ENCODE measurements at regions not wholly inside any gene's neighbourhood (a gene's known extent, or its start where the extent isn't known, plus 50 kb on each side); places are given as distances from the start of the nearest gene placed in this dataset.
"Not testable (repeated sequence)": the region's sequence is repeated elsewhere in the genome, so short reads cannot be mapped to it uniquely, and the experiment has no call there.

DNA sequence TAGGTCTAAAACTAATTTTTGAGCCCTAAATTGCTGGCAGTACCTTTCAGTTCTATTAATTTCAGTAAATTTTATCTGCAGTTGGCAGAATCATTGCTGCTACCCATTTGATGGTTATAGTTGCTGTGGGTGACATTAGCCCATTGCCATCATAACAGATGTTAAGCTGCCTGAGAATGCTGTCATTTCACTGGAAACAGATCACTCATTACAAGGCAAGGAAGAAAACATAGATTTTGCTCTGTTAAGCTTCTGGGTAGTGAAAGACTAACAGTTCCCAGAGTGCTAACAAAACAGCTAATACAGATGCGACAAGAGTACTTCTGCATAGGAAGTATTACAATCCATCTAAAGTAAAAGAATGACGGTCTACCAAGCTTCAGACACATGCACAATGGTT, 213.2 kb downstream of the SPANXN3 start:
- no peak for DNase-seq (ENCODE audit: low spot score)
- TF ChIP-seq, protein P1, sequence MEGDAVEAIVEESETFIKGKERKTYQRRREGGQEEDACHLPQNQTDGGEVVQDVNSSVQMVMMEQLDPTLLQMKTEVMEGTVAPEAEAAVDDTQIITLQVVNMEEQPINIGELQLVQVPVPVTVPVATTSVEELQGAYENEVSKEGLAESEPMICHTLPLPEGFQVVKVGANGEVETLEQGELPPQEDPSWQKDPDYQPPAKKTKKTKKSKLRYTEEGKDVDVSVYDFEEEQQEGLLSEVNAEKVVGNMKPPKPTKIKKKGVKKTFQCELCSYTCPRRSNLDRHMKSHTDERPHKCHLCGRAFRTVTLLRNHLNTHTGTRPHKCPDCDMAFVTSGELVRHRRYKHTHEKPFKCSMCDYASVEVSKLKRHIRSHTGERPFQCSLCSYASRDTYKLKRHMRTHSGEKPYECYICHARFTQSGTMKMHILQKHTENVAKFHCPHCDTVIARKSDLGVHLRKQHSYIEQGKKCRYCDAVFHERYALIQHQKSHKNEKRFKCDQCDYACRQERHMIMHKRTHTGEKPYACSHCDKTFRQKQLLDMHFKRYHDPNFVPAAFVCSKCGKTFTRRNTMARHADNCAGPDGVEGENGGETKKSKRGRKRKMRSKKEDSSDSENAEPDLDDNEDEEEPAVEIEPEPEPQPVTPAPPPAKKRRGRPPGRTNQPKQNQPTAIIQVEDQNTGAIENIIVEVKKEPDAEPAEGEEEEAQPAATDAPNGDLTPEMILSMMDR (IDR thresholded peaks at IDR 0.05; ENCODE audit: borderline replicate concordance, control extremely low read depth, extremely low read depth, insufficient read depth, missing control alignments): no peak
- in situ Hi-C loops (cut with MboI; ENCODE audit: low sequenced_read_pairs, unreplicated experiment): no loop called here

DNA sequence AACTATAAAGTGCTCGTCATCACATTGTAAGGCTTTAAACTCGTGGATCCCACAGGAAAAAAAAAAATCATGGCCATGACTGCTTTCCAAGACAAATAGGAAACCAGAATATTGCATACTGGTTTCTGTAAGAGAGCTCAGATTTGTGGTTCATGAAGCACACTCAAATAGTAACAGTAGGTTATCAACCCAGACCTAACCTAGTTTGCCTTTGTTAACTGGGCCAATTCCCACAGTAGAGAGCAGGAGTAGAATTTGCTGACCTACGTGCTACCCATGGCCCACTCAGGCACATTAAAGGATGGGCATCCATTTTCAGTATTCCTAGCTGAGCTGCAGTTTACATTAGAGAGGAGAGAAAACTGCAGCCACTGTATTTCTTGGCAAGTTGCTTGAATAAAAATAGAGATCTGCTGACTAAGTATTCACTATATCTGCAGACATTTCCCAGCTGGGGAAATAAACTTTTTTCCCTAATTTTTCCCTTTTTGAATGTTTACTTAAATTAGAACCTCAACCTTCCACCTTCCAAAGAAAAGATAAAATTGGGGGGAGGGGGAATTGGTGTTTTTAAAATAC, 218.5 kb downstream of the SPANXN3 start:
- TF ChIP-seq, protein P1 (IDR thresholded peaks at IDR 0.05; ENCODE audit: borderline replicate concordance, control extremely low read depth, extremely low read depth, insufficient read depth, missing control alignments): no peak
- in situ Hi-C loops (cut with MboI; ENCODE audit: low sequenced_read_pairs, unreplicated experiment): no loop called here
- DNase-seq (ENCODE audit: low spot score): no peak

DNA sequence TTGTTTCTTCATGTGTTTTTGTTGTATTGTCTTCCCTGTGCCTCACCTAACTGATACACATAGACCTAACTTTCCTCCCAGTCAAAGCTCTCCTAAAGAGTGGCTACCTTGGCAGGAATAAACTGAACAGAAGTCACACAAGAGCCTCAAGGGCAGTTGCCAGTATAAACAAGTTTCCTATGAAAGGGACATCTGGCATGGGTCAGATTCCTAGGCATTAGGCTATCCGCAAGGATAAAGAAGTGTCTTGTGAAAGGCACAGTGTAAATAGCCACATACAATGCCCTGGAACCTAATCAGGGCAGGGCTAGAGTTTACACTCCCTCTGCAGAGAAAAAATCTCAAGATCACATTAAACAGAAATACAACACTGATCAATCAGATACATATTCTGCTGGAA, 220.8 kb downstream of the SPANXN3 start:
- TF ChIP-seq, protein P1 (IDR thresholded peaks at IDR 0.05; ENCODE audit: borderline replicate concordance, control extremely low read depth, extremely low read depth, insufficient read depth, missing control alignments): no peak
- in situ Hi-C loops (cut with MboI; ENCODE audit: low sequenced_read_pairs, unreplicated experiment): no loop called here
- no peak for DNase-seq (ENCODE audit: low spot score)

DNA sequence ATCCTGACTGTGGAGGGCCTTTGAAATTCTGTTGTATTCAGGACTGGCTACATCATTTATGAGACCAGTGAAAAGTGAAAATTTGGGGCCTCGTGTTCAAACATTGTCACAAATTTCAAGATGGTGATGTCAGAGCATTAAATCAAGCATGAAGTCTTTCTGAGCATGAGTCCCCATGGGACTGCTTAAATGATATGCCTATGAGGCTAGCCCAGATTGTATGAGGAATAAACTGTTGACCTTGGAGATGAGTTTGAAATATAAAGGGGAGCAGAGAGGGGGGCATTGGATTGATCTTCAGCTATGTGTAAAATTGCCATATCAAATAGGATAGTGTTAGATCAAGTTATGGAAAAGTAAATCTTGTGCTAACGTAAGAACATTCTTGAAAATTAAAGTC, 230.0 kb downstream of the SPANXN3 start:
- DNase-seq (ENCODE audit: low spot score): no peak
- in situ Hi-C loops (cut with MboI; ENCODE audit: low sequenced_read_pairs, unreplicated experiment): no loop called here
- TF ChIP-seq, protein P1 (IDR thresholded peaks at IDR 0.05; ENCODE audit: borderline replicate concordance, control extremely low read depth, extremely low read depth, insufficient read depth, missing control alignments): no peak

DNA sequence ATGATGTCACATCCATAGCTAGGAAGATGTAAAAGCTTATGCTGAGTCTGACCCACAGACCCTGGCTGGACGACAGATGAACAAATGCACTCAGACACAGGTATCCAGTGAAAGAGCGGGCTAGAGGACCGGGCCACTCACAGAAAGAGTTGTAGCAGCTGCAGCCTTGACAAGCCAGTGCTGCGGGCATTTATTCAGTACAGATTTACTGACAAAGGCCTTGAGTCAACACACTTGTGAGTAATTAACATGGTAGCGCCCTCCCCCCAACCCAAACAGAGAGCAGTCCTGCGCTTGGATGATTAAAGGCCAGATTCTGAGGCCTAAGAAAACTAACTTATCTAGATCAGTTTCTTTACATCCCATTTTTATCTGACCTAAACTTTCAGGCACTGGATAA, 244.6 kb downstream of the SPANXN4 start:
- TF ChIP-seq, protein P1 (IDR thresholded peaks at IDR 0.05; ENCODE audit: borderline replicate concordance, control extremely low read depth, extremely low read depth, insufficient read depth, missing control alignments): no peak
- in situ Hi-C loops (cut with MboI; ENCODE audit: low sequenced_read_pairs, unreplicated experiment): no loop called here
- no peak for DNase-seq (ENCODE audit: low spot score)

DNA sequence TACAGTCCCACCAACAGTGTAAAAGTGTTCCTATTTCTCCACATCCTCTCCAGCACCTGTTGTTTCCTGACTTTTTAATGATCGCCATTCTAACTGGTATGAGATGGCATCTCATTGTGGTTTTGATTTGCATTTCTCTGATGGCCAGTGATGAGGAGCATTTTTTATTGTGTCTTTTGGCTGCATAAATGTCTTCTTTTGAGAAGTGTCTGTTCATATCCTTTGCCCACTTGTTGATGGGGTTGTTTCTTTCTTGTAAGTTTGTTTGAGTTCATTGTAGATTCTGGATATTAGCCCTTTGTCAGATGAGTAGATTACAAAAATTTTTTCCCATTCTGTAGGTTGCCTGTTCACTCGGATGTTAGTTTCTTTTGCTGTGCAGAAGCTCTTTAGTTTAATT, 218.9 kb downstream of the SPANXN4 start:
- DNase-seq (ENCODE audit: low spot score); in situ Hi-C loops (cut with MboI; ENCODE audit: low sequenced_read_pairs, unreplicated experiment): not testable (repeated sequence)

DNA sequence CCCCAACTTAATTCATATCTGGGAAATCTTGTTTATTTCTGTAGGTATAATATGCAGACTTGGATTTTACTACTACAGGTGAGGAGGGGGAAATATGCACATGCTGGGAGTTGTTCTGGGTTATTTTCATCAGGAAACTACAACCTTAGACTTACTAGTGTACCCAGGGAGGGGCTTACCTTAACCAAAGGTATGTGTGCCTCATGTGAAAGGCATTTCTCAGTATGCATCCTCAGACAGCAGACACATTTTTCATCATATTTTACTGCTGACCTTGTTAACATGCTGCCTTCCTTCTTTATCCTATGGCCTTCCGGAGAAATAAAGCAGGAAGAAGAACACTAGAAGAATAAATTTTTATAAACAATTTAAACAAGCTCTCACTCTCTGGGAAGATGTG, 214.9 kb downstream of the SPANXN4 start:
- in situ Hi-C loops (cut with MboI; ENCODE audit: low sequenced_read_pairs, unreplicated experiment): no loop called here
- DNase-seq (ENCODE audit: low spot score): no peak
- TF ChIP-seq, protein P1 (IDR thresholded peaks at IDR 0.05; ENCODE audit: borderline replicate concordance, control extremely low read depth, extremely low read depth, insufficient read depth, missing control alignments): no peak
